GM12864 (cell line): ENCODE measurements at regions not wholly inside any gene's neighbourhood (a gene's known extent, or its start where the extent isn't known, plus 50 kb on each side); places are given as distances from the start of the nearest gene placed in this dataset.

Source experiments
- DNase-seq: peaks from one replicate; pipeline ENCODE4 v3.0.0-alpha.2; 2011; ENCODE audit warnings: low read depth
- H3K4me3 ChIP-seq: 2 replicates; pipeline ENCODE4 v1.5.1; 2011; ENCODE audit warnings: mild to moderate bottlenecking, low read depth, low read length, control low read depth
- TF ChIP-seq, protein P1 (sequence below): IDR thresholded peaks from 2 replicates; pipeline ENCODE4 v1.5.1; 2011; ENCODE audit warnings: low read depth, mild to moderate bottlenecking, moderate library complexity, low read length, control low read depth, inconsistent platforms; ENCODE audit errors: missing control alignments

GRCh38 chr2:22347306-22347705 is 1037.7 kb upstream of the KLHL29 start:
- DNase-seq = no peak
- H3K4me3 ChIP-seq = no peak overlapping the region
- TF ChIP-seq, protein P1, sequence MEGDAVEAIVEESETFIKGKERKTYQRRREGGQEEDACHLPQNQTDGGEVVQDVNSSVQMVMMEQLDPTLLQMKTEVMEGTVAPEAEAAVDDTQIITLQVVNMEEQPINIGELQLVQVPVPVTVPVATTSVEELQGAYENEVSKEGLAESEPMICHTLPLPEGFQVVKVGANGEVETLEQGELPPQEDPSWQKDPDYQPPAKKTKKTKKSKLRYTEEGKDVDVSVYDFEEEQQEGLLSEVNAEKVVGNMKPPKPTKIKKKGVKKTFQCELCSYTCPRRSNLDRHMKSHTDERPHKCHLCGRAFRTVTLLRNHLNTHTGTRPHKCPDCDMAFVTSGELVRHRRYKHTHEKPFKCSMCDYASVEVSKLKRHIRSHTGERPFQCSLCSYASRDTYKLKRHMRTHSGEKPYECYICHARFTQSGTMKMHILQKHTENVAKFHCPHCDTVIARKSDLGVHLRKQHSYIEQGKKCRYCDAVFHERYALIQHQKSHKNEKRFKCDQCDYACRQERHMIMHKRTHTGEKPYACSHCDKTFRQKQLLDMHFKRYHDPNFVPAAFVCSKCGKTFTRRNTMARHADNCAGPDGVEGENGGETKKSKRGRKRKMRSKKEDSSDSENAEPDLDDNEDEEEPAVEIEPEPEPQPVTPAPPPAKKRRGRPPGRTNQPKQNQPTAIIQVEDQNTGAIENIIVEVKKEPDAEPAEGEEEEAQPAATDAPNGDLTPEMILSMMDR = no peak

- TF ChIP-seq, protein P1 = no peak
- no peak overlapping the region for H3K4me3 ChIP-seq
- DNase-seq = no peak
Measured at GRCh38 chr2:22350621-22351020, 1034.4 kb upstream of the KLHL29 start.

DNA sequence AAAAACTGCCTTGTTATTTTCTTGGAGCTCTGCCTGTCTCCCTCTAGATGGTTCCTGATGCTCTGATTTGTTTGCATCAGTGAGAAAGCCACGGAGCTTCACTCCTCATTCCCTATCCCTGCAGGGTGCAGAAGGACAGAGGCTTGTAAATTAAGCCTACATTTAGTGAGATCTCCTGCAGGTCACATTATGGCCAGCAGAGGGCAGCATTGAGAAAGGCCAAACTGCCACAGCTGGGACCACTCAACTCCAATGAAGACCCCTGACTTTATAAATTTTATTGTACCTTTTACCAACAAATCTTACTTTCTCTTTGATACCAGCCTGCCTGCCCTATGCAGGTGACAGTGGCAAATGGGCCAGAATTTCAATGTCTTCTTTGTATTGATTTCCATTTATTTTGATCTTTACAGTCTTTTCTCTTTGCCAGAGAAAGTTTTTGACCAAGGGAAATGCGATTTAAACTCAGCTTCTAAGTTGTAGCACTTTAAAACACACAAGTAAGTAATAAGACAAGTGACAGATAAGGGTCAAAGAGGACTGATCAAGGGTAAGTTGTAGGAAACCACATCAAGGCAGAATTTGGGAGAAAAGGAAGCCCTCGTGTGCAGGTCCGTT is 1029.1 kb upstream of the KLHL29 start:
- no peak overlapping the region for H3K4me3 ChIP-seq
- TF ChIP-seq, protein P1 = peak; percentile 88
- no peak for DNase-seq

DNA sequence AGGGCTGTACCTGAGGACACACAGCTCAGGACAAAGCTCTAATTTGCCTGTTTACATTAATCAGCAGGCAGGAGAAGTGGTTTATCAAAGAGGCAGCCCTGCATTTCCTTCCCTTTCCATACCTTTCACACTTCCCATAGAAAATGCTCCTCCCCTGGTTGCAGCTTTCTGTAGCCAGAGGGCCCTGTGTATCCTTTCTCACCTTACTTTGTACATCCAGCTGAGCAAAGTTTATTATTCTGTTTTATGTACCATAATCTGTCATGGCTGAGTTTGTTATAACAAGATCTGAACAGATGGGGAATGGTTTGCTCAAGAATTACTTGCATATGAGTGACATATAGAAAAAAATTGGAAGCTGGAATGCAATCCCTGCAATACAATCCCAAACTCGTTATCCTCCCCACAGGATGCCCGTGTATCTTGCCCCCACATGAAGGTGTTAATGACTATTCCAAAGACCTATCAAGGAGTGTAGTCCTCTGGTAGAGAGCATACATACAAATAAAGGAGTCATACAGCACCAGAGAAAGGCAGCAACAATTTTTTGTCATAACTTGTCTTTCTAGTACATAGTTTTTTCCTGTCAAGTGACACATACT is 1025.8 kb upstream of the KLHL29 start:
- H3K4me3 ChIP-seq = no peak overlapping the region
- TF ChIP-seq, protein P1 = no peak
- DNase-seq = no peak

GRCh38 chr2:22360735-22361374 is 1024.1 kb upstream of the KLHL29 start:
- no peak overlapping the region for H3K4me3 ChIP-seq
- DNase-seq = no peak
- TF ChIP-seq, protein P1 = no peak

DNA sequence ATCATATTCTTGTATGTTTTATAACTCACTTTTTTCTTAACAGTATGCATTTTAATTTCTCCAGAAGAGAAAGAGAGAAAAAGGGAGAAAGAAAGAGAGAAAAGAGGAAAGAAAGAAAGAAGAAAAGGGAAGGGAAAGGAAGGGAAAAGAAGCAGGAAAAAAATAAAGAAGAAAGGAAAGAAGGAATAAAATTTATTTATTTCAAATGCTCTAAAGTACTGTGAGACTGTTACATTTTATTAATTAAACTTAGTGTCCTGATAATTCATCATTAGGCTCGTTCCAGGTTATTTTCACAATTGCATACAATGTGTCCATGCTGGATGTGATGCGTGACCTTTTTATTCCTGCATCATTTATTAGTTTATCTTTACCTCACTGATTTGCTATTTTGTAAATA is 1023.4 kb upstream of the KLHL29 start:
- TF ChIP-seq, protein P1 = no peak
- no peak for DNase-seq

GRCh38 chr2:22375096-22375495 is 1009.9 kb upstream of the KLHL29 start:
- TF ChIP-seq, protein P1 = peak; percentile 22
- no peak overlapping the region for H3K4me3 ChIP-seq
- DNase-seq = no peak

More for the DNA sequence above, 1023.4 kb upstream of the KLHL29 start:
- no peak overlapping the region for H3K4me3 ChIP-seq
